Amniotic stem cell (primary cell): ENCODE measurements at regions not wholly inside any gene's neighbourhood (a gene's known extent, or its start where the extent isn't known, plus 50 kb on each side); places are given as distances from the start of the nearest gene placed in this dataset.
A peak's percentile ranks its signal among the peaks of the same experiment; 100 is the strongest.

Experiments used
- DNase-seq: peaks from one replicate; lab custom pipeline; 2025; lab: John Stamatoyannopoulos, UW

GRCh38 chrX:134747006-134747405 is 50.0 kb downstream of the PABIR2 start:
- no peak for DNase-seq

GRCh38 chrX:134746410-134746785 is 50.6 kb downstream of the PABIR2 start:
- no peak for DNase-seq

DNA sequence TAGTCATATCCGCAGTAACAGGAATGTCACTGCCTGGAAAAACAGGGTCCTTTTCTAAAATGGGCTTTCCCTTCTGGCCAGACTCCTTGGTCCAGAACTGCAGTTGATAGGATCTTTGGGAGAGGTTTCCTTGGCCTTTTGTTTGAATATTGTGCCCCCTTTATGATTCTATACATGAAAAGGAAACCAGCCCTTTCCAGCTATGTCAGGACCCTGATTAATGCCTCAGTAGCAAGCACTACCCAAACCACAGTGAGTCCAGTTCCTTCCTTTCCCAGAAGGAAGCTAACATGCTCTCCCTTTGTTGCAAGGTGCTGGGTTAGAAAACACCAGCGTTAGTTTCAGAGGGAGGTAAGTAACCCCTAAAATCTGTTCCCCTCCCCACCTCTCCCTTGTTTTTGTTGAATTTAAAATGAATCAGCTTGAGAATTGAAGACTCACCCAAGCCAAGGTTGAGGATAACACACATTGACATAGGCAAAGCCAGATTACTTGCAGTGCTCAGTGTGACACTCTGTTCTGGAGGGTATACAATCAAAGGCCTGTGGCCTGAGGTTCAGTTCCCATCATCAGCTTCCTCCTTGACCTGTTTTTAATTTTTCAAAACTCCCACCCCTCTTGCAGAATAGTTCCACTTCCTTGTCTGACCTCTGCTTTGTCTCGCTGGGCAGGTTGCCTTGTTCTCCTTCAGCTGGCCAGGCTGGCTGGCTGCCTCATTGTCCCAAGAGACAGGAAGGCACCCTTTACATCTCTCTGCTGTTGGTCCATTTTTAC is 51.2 kb downstream of the PABIR2 start:
- no peak for DNase-seq

DNA sequence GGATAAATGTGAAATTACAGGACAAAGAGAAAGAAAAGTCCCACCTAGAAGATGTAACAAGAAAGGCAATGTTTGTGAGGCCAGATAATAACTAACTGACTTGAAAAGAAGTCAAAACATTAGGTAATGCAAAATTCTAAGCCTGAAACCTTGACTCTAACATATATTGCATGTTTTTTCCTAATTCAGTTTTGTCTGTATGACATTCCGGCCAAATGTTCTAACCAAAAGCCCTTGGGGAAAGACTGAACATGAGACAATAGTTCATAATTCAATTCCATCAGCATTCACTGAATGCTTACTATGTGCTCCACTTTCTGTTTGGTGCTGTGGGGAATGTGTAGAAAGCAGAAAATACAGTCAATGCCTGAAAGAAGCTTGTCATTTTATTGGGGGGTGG is 53.9 kb downstream of the PABIR2 start:
- DNase-seq = no peak

- no peak for DNase-seq
Observed at GRCh38 chrX:134742573-134742972, 54.4 kb downstream of the PABIR2 start.

DNA sequence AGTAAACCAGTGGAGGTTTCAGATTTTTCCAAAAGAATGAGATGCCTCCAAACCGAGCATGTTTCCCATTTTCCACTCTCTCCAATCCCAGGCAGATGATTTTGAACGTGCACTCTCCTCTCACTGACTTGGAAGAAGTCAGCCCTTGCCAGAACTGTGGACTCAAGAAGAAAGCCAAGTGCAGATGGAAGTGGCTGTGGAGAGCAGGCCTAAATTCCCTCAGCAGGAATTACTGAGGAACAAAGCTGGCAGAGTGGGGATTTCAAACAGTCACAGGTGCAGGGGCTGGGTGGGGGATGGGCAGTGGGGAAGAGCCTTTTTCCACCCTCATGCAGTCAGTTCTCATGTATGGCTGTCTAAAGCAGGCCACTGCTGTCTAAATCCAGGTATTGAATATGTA is 55.3 kb downstream of the PABIR2 start:
- no peak for DNase-seq

DNA sequence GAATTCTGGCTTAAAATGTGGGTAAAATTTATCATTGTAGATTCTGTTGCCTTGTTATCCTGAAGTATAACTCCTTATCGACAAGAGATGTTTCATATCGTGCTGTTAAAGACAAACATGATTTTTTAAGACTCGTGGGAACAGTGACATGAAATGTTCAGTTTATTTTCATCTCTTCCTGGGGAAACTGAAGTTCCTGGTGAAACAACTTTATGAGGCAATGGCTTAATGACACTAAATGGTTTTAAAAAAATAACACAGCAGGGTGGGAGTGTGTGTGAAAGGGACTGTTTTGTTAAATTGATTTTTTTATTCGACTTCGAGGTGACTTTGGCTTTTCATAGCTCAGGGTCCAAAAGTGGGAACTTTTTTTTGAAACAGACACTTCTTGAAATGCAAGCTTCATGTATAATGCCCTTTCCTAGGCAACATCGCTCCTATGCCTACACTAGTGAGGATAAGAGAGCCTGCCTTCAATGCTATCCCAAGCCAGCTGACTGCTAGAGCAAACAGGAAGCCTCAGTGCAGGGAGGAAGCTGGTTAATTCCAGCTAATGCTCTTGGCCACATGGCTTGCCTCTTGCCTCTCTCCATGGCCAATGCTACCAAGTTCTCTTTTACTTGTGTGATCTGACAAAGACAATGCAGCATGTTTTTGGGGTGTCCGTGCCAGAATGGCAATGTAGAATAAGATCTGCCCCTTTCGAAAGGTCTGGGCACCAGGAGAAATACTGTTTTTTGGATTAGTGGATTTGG is 57.8 kb downstream of the PABIR2 start:
- no peak for DNase-seq

DNA sequence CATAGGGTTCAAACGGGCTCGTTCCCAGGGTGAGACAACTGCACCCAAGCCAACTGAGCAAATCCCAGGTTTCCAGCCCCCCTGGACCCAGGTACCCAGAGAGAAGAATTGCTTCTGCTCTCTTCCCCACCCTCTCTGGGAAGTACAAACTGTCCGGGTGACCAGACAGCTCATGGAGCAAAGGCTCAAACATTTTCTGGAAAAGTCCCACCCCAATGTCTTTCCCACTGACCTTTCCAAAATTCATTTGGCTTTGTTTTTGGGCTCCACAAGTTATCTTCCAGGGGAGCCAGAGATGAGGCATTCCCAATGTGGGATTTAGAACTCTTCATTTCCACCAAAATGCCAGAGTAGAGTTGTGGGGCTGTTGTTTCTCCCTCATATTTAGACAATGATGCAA is 58.6 kb downstream of the PABIR2 start:
- no peak for DNase-seq

DNA sequence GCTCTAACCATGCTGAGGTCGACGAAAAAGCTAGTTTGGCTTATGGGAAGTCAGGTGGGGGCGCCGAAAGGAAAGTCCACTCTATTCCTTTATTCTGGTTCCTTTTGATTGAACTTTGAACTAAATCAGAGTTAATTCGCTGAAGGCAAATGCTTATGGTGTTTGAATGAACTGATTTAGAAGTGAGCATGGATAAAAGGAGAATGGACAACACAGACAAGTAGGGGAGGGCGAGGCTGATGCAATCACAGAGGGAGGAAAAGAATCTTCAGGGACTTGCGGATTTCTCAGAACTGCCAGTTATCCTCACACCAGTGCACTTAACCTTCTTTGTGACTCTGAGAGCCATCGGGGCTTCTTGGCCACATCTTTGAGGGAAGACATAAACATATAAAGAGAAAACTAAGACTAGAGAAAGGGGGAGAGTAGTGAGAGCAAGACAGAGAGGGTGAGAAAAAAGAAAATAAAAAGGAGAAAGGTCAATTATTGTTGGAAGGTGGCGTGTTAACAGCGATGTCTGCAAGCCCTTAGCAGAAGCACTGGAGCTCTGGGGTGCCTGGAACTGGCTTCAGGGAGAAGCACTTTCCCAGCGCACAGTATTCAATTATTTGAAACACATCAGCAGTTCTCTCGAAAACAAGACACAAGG is 59.2 kb downstream of the PABIR2 start:
- DNase-seq = no peak

GRCh38 chrX:134737061-134737460 is 59.9 kb downstream of the PABIR2 start:
- no peak for DNase-seq

DNA sequence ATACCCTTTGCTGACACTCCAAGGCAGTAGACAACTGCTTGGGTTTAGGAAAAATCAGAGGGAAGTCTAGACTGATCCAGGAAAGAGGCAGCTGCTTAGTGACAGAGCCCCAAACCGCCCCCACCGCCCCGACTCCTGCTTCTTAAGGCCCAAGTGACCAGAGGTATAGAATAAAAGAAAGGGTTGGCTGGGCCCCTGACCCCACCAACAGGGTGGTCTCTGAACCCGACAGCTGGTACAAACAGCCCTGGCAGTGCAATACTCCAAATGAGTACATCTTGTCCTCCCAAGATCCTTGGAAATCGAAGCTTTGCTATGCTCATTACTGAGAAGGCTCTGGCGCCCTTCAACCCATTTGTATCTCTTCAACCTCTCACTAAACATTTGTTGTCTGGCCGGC is 60.6 kb downstream of the PABIR2 start:
- DNase-seq = no peak

DNA sequence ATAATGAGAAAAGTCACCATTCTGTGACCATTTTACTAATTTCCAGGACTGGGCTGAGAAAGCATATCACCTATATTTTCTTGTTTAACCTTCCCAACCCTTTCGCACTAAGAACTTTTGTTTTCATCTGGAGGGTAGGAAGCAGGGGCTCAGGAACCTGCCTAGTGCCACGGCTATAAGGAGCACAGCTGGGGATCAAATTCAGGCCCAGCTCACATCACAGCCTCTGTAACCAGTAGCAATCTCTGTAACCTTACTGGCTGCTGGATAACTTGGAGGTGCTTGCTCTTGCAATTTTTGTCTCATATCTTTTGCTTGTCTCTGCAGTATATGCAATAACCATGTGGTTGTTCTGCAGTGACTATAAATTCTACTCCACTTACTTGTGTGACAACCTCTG is 62.0 kb downstream of the PABIR2 start:
- no peak for DNase-seq

DNA sequence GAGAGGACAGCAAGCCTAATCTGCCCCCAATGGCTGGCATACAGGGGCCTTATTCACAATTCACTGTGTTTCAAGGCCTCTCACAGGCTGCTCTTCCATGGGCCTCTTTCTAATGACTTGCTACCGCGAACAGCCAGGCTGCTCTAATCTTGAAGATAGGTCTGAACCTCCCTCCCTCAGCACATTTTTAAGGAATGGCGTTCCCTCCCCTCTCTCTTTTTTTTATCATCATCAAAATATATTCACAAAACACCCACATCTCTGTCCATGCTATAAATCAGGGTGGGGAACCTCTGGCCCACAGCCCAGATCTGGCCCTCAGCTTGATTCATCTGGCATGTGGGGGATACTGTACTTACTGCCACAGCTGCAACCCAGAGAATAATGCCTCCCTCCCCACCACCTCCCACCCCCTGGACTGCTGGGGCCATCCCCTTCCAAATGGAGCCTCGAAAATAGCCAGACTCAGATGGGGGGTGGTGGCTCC is 62.5 kb downstream of the PABIR2 start:
- no peak for DNase-seq

DNA sequence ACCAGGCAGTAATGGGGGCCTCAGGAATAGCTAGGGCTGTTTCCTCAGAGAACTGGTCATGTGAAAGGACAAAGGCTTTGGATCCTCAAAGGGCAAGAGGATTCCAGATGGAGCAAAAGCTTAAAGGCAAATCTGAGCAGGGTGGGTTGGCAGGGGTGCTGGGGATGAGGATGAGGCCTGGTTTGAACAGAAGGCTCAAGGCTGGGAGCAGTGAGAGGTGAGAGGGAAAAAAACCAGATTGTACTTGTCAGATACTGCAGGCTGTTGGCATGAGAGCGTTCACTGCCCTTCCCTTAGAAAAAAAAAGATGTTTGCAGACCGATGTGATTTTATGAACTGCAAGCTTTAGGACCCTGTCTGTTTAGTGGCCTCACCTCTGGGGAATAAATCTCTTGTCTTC is 63.4 kb downstream of the PABIR2 start:
- no peak for DNase-seq

DNA sequence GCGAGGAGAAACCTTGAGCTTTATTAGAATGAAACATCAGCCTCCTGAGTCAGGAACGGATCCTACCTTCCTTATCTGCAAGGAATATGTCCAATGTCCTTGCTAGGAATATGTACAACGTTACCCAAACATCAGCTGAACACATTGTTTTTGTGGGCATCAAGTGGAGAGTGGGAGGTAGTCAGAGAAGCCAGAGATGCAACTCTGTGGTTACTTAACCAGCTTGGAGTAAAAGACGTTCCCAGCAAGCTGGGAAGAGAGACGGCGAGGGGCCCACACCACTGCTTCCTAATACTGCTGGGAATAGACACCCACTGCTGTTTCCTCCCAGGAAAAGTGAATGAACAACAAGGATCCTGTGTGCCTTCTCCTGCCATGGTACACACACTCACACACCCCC is 64.3 kb downstream of the PABIR2 start:
- DNase-seq = no peak

- no peak for DNase-seq
Observed at GRCh38 chrX:134732152-134732551, 64.9 kb downstream of the PABIR2 start.

DNA sequence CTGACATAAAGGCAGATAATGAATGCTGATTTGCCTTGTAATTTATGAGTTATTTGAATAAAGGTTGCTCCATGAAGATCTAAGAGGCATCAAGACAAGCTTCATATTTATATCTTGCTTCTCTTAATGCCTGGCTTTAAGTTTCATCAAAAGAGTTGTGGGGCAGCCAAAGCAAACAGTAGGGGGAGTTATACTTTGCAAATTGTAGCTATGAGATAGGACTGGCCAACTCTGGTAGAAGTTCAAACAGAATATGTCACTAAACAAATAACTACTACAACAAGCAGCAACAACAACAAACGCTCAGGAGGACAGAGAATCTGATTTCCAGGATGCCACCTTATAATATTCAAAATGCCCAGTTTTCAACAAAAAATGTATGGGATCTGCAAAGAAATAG is 69.1 kb upstream of the PLAC1 start:
- DNase-seq = no peak

GRCh38 chrX:134725103-134725690 is 66.9 kb upstream of the PLAC1 start:
- DNase-seq = no peak

- no peak for DNase-seq
Observed at GRCh38 chrX:134721766-134722532, 63.7 kb upstream of the PLAC1 start.

GRCh38 chrX:134718966-134719317 is 60.7 kb upstream of the PLAC1 start:
- DNase-seq = no peak

DNA sequence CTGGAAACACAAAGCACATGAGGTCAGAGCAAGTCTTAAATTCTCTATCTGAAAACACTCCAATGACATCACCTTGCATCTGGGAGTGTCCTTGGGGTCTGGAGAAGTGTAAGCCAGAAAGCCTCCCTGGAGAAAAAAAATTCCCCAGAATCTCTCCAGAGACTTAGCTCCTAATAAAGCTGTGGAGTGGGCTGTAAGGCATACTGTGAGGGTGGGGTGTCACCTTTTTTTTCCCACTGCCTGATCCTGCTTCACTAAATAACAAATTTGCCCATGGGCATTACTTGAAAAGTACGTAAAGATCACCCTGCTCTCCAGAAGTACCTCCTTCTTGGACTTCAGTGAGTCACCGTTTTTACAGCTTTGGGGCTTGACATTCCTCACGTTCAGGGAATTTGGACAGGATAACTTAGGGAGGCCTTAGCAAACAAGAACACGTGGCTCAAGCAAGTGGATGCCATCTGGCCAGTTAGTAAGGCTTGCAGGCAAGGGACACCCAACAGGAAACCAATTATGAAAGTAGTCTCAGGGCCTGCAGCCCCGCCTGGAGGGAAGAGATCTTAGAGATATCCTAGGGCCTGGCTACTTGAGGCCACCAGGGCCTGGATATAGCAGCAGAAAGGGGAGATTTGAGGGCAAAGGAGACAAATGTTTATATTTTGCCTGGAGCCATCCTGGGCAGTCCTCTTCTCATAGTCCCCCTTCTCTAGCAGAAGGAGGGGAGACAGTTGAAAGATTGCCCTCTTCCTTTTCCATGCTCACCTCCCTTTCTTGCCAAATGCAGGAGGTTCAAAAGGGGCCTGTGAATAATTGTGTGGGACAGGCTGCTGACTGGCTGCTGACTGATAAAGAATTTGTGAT is 60.1 kb upstream of the PLAC1 start:
- peak; percentile 68 for DNase-seq
